ENCODE measurements at regions not wholly inside any gene's neighbourhood (a gene's known extent, or its start where the extent isn't known, plus 50 kb on each side); places are given as distances from the start of the nearest gene placed in this dataset.

DNA sequence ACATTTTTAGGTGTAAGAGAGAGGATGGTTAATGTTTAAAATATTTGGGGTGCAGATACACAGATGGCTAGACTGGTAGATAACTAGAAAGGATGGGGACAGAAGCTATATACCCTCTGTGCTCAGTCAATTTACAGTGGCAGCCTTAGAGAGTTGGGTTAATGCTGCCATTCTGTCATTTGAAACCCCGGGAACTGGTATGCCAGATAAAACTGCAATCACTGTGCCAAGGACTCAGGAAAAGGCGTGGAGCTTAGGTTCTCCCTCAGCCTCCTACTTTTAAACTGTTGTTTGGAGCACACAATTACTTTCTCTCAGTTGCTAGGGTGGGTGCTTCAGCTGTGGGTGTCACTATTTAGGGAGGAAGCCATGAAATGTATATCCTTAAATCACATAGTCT lies 90.0 kb upstream of the HNRNPU start:
- ChIA-PET CTCF (interaction anchor here (0.6 kb wide), 1 partner anchor 17 kb away, joined by 3 read pairs; no protein-coding TSS in a partner anchor), POLR2A (no interaction called here)
- no peak overlapping the region for H3K27ac ChIP-seq (ENCODE audit: insufficient read depth, low read depth, low read length)
- intact Hi-C loops (cut with micrococcal nuclease) (no loop called here), dilution Hi-C loops (cut with MboI; ENCODE audit: extremely low pct_ligation_motif_present, low sequenced_read_pairs) (no loop called here)
- no peaks in the 10 kb centered on the region for H3K9me3 ChIP-seq (replicated peaks; ENCODE audit: control insufficient read depth, insufficient read depth, low read length)
- H3K27me3 ChIP-seq (ENCODE audit: control insufficient read depth in 2 of 2, insufficient read depth in 2 of 2, low read length in 2 of 2), result no peaks in the 10 kb centered on the region
- H3K9ac ChIP-seq (replicated peaks; ENCODE audit: extremely low read depth, insufficient read depth, low read length), result no peak overlapping the region
- TF ChIP-seq POLR2AphosphoS5 (IDR thresholded peaks at IDR 0.05; ENCODE audit: insufficient read depth, low read depth, low read length), result no peak
- TF ChIP-seq MYC (IDR thresholded peaks at IDR 0.05; ENCODE audit: low read depth, low read length), result no peak
- TF ChIP-seq, protein P1, sequence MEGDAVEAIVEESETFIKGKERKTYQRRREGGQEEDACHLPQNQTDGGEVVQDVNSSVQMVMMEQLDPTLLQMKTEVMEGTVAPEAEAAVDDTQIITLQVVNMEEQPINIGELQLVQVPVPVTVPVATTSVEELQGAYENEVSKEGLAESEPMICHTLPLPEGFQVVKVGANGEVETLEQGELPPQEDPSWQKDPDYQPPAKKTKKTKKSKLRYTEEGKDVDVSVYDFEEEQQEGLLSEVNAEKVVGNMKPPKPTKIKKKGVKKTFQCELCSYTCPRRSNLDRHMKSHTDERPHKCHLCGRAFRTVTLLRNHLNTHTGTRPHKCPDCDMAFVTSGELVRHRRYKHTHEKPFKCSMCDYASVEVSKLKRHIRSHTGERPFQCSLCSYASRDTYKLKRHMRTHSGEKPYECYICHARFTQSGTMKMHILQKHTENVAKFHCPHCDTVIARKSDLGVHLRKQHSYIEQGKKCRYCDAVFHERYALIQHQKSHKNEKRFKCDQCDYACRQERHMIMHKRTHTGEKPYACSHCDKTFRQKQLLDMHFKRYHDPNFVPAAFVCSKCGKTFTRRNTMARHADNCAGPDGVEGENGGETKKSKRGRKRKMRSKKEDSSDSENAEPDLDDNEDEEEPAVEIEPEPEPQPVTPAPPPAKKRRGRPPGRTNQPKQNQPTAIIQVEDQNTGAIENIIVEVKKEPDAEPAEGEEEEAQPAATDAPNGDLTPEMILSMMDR (IDR thresholded peaks at IDR 0.05; ENCODE audit: extremely low read depth in 1 of 2, insufficient read depth in 1 of 2, low read depth in 1 of 2, low read length in 2 of 2), result no peak
- TF ChIP-seq EZH2 (IDR thresholded peaks at IDR 0.05; ENCODE audit: borderline replicate concordance, low read depth, low read length, severe bottlenecking), result no peak
- TF ChIP-seq POLR2A (IDR thresholded peaks at IDR 0.05; ENCODE audit: low read depth, low read length), result no peak
- TF ChIP-seq, protein P2, sequence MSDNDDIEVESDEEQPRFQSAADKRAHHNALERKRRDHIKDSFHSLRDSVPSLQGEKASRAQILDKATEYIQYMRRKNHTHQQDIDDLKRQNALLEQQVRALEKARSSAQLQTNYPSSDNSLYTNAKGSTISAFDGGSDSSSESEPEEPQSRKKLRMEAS (IDR thresholded peaks at IDR 0.05; ENCODE audit: insufficient read depth, insufficient read length), result no peak
- no peak for TF ChIP-seq GATA2 (IDR thresholded peaks at IDR 0.05; ENCODE audit: insufficient read depth, insufficient read length, low read depth, low read length)
- no peak for TF ChIP-seq JUN (IDR thresholded peaks at IDR 0.05; ENCODE audit: borderline replicate concordance, insufficient read depth, insufficient read length, low read depth)
- TF ChIP-seq FOS (IDR thresholded peaks at IDR 0.05; ENCODE audit: borderline replicate concordance, insufficient read depth, low read length), result no peak
- H3K4me3 ChIP-seq (replicated peaks in 1 of 3; ENCODE audit: insufficient read depth in 1 of 3, low read depth in 1 of 3, low read length in 3 of 3), result no peak overlapping the region
- H2AFZ ChIP-seq (ENCODE audit: low read depth, low read length), result peak overlapping the region; percentile 20
- no TSS peak for BruUV-seq (replicated peaks)
- no peak overlapping the region for H3K4me2 ChIP-seq (ENCODE audit: insufficient read depth, low read length)
- FAIRE-seq (no peak), DNase-seq (ENCODE audit: low read depth, low spot score) (no peak)
- H3K9me1 ChIP-seq (replicated peaks; ENCODE audit: control insufficient read depth, extremely low read depth, insufficient read depth, low read length), result no peaks in the 10 kb centered on the region
- H3K4me1 ChIP-seq (ENCODE audit: control insufficient read depth, extremely low read depth, insufficient read depth, low read length), result peaks cover 6% of the 10 kb centered on the region
- no peaks in the 10 kb centered on the region for H3K36me3 ChIP-seq (ENCODE audit: control insufficient read depth in 2 of 2, extremely low read depth in 1 of 2, insufficient read depth in 2 of 2, low read length in 2 of 2)
- no peaks in the 10 kb centered on the region for H3K79me2 ChIP-seq (ENCODE audit: control insufficient read depth, insufficient read depth, low read length)
- H4K20me1 ChIP-seq (replicated peaks; ENCODE audit: control insufficient read depth, extremely low read depth, insufficient read depth, low read length), result no peaks in the 10 kb centered on the region
